Hepatocyte (in vitro differentiated cells): ENCODE measurements at regions not wholly inside any gene's neighbourhood (a gene's known extent, or its start where the extent isn't known, plus 50 kb on each side); places are given as distances from the start of the nearest gene placed in this dataset.

Experiments used
- EZH2 ChIP-seq: fragments of 200-600 bp; sonication (generic); IDR thresholded peaks from 2 replicates; pipeline ENCODE4 v1.6.1; 2016; ENCODE audit warnings: antibody characterized with exemption, mild to moderate bottlenecking, borderline replicate concordance
- EZH2phosphoT487 ChIP-seq: fragments of 200-600 bp; sonication (generic); IDR thresholded peaks from one replicate; pipeline ENCODE4 v1.6.1; 2018; ENCODE audit warnings: antibody characterized with exemption, mild to moderate bottlenecking, low read depth, moderate library complexity; ENCODE audit not compliant: unreplicated experiment, severe bottlenecking
- TF ChIP-seq, protein P1 (sequence below): fragments of 200-600 bp; sonication (generic); IDR thresholded peaks from 2 replicates; pipeline ENCODE4 v1.5.1; 2016; ENCODE audit warnings: antibody characterized with exemption, mild to moderate bottlenecking; ENCODE audit not compliant: poor library complexity

GRCh38 chr18:38895560-38895959 lies 1330.0 kb upstream of the CELF4 start:
- TF ChIP-seq, protein P1, sequence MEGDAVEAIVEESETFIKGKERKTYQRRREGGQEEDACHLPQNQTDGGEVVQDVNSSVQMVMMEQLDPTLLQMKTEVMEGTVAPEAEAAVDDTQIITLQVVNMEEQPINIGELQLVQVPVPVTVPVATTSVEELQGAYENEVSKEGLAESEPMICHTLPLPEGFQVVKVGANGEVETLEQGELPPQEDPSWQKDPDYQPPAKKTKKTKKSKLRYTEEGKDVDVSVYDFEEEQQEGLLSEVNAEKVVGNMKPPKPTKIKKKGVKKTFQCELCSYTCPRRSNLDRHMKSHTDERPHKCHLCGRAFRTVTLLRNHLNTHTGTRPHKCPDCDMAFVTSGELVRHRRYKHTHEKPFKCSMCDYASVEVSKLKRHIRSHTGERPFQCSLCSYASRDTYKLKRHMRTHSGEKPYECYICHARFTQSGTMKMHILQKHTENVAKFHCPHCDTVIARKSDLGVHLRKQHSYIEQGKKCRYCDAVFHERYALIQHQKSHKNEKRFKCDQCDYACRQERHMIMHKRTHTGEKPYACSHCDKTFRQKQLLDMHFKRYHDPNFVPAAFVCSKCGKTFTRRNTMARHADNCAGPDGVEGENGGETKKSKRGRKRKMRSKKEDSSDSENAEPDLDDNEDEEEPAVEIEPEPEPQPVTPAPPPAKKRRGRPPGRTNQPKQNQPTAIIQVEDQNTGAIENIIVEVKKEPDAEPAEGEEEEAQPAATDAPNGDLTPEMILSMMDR, result no peak
- TF ChIP-seq EZH2 (no peak), EZH2phosphoT487 (no peak)
